Left lobe of liver (tissue), 2 donors: ENCODE measurements at regions not wholly inside any gene's neighbourhood (a gene's known extent, or its start where the extent isn't known, plus 50 kb on each side); places are given as distances from the start of the nearest gene placed in this dataset.
"Not testable (repeated sequence)": the region's sequence is repeated elsewhere in the genome, so short reads cannot be mapped to it uniquely, and the experiment has no call there.

Experiments
- ATAC-seq: fragments of 200-7000 bp; cut with Tn5 transposase; one replicate; pipeline ENCODE4 v1.9.1; 2020; ENCODE audit warnings: mild to moderate bottlenecking, moderate library complexity
- DNase-seq: peaks from one replicate; pipeline ENCODE4 v3.0.0-alpha.2; 2020; ENCODE audit warnings: low spot score
- donor health status: DM: no; HTN: no; CAD: no; lungs with moderate emphysema.
- donor health status: DM: no; HTN: yes; CAD: no.

DNA sequence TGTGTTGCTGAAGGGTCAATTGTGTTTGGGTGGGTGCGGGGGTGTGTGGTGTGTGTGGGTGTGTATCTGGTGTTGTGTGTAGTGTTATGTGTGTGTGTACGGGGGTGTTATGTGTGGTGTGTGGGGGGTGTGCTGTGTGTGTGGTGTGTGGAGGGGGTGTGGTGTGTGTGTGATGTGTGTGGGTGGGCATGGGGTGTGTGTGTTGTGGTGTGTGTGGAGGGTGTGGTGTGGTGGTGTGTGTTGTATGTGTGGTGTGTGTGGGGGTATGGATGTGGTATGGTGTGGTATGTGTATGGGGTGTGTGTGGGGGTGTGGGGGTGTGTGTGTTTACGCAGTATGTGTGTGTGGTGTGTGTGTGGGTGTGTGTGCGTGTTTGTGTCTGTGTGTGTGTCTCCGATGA is 110.8 kb downstream of the ZNF22 start:
- ATAC-seq (no peak), DNase-seq (no peak)

DNA sequence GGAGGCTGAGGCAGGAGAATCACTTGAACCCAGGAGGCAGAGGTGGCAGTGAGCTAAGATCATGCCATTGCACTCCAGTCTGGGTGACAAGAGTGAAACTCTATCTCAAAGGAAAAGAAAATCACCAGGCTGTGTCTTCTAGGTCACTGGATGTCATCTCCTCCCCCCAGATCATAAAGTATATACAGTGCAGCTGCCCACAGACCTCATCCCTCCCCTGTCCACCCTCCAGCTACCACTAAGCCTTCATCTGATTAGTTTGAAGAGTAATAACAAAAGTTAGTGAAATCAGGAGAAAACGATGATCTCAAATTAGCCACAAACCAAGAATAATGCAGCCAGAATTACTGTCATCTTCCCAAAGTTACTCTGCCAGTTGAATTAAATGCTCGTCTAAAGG is 117.2 kb downstream of the ZNF22 start:
- DNase-seq, ATAC-seq: not testable (repeated sequence)

DNA sequence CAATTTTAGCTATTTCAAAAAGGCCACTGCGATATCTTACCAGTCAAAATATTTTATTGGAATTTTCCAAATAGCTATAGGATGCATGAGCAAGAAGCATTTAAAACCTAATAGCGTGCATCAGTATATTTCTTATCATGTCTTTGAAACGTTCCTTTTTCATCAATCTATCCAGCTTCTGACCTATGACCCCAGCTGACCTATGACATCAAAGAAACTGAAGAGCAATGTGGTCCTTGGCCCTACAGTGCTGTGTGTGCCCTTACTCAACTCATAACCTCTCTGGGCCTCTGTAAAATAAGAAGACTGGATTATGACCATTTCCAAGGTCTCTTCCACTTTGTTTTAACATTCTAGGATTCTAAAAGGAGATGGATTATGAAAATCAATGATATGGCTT is 118.2 kb downstream of the ZNF22 start:
- no peak for ATAC-seq
- no peak for DNase-seq

DNA sequence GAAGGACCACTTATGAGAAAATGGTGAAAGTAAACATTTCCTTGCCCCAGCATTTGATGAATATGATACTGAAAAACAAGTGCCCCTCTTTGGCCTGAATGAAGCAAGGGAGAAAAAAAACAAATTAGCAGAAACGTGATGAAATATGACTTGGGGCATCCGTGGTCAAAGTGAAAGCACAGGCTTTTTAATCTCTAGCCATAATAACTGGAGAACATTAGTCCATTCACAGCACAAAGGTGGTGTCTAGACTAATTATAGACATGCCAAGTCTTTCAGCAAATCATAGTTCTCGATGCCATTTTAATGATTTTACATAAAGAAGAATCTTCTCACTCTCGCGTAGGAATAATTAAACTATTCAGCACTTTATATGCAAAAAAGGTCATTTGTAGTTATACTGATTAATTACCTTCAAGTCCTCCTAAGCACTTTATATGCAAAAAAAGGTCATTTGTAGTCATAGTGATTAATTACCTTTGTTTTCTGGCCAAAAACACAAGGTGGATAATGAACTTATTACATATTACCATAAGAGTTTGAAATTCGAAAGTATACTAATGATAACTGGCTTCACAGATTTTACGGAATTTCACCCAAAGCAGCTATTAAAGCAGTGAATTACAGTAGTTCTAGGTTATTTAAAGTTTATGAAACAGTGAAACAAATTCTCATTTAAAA is 121.6 kb downstream of the ZNF22 start:
- not testable (repeated sequence) for ATAC-seq

DNA sequence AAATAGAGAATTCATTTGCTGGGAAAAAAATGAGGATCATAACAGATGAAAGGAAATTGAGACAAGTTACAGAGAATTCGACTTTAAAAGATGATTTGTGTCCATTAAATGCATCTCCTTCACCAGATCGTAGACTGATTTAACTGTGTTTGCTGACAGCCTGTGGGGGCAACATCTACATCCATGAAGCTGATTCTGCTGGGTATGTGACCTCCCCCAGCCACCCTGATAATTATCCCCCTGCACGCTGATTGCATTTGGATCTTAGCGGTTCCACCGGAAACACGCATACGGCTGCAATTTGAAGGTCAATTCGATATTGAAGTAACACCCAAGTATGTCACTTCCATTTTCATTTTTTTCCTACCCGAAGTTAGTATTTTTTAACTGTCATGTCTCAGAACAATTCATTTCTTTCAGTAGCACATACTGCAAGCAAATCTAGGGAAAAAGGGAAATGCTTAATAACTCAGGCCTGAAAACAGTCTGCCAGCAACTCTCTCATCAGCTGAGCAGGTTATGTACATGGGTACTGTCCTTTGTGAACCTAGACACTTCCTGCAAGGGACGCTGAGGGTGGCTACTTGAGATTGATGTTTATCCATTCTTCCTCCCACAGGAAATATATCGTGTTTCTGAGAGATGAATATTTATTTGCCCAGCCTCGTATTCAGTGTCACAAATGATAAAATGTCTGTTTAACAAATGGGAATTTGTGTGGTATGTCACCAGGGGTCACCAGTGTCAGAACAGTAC is 134.9 kb downstream of the ZNF22 start:
- ATAC-seq (no peak), DNase-seq (no peak)

More for the DNA sequence above, 121.6 kb downstream of the ZNF22 start:
- DNase-seq = not testable (repeated sequence)

DNA sequence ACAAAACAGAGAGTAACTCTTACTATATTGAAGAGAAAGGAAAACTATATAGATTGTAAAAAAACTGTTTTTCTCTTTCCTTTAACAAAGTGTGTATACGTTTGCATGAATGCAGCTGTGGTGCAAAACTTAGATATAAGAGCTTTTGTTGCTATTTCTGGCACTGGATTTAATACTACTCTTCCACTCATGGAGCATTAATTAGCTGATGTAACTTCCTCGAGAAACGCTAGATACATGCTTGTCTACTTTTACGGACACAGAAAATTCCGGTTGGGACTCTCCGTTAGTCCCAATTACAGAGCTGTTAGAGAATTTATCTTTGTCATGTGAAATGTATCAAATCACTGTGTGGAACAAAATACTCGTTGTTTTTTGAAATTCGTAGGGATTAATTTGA is 135.5 kb downstream of the ZNF22 start:
- DNase-seq (no peak), ATAC-seq (no peak)

DNA sequence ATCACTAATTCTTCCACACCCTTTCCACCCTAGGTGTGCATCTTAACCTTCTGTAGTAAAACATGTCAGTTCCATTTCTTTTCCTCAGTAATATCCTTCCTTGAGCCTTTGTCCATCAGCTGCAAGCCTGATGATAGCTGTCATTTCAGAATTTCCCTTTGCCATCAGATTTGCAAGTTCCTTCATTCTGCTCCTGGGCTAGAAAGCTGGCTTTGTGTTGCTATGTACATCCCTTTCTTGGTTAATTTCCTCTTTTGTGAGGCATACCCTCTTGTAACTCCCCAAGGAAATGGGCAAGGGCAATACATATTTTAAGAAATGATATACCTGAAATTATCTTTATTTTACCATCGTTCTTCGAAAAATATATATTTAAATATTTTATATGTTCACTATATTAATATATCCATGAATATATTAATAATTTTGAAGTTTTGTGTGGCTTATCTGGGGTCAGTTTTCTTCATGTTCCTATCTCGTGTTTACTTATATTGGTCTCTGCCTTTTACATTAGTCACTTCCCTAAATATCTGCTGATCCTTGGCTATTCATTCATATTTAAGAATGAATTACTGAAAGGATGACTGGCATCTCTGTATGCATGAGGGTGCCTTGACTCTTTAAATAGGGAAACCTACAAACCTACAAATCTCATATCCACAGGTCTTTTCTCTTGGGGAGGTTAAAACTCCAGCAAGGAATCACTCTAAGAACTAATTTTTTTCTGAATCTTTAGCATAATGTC is 143.8 kb downstream of the ZNF22 start:
- ATAC-seq (no peak), DNase-seq (no peak)

DNA sequence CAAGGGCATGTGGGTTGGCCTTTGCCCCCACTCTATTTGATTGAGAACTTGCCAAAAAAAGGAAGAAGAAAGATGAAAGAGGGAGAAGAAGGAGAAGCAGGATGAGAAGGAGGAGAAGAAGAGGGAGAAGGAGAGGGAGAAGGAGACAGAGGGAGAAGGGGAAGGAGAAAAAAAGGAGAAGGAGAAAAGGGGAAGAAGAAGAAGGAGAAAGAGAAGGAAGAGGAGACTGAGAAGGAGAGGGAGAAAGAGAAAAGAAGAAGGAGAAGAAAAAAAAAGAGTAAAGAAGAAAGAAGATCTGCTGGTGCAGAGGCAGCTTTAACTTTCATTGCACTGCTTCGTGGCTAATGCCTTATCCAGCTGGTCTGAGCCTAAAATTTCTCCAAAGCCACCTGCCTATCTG is 144.4 kb downstream of the ZNF22 start:
- ATAC-seq, DNase-seq: not testable (repeated sequence)

DNA sequence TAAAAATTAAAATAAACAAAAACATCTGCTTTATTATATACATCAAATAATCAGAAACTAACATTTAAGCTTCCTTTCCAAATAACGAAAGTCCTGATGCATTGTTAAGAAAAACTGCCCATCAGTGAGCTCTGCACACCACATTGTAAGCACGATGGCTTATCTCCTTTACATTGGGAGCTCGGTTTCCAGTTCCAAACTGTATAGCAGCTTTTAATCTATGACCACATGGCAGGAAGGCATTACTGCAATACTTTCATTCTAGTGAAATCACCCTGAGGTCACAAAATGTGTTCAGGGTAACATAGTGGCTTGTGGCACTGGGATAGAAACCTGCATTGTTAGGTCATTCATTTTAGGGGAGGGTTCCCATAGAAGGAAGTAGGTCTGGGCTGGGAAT is 146.3 kb downstream of the ZNF22 start:
- ATAC-seq (no peak), DNase-seq (no peak)

DNA sequence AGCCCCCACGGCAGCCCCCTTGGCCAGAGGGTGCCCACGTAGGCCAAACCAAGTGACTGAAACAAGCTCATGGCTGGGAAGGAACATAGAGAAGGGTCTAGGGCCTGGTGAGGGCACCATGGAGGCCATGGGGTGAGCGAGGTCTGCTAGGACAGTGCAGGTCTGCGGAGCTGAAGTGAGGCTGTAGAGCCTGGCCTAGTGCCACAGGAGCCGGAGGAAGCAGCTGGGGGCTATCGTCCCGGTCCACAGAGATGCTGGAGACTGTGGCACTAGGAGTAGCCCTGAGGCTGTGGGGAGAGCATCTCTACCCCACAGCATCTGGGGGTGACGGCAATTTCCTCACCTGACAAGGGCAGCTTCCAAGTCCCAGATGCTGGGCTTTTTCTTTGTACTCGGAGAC is 150.3 kb downstream of the ZNF22 start:
- ATAC-seq (no peak), DNase-seq (no peak)

DNA sequence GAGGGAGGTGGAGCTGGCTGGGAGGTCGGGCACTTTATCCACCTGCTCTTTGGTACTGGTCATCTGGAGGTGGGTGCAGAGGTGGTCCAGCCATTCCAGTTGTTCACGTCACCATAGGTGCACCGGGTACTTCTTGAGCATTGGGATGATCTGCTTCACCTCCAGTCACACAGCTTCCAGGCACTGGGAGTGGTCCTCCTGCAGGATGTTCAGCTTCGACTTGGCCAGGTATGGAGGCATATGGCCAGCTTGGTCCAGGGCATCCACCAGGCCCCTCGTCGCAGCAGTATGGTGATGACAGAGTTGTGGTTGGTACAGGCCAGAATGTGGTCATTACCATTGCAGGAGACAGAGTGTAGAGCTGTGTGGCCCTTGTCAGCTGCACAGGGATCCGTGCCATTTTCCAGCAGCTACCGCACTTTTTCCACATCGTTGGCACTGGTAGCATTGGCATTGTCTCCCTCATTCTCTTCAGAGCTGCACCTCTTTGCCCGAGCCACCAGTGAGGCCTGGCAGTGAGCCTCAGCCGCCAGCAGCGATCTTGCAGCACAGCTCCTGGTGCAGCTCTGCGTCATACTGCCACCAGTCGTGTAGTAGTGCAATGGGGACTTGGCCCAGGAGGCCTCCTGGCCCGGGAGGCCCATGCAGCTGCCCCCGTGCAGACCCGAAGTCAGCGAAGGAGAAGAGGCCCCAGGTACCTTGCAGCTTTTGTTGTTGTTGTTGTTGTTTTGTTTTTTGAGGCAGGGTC is 150.9 kb downstream of the ZNF22 start:
- DNase-seq (no peak), ATAC-seq (no peak)

DNA sequence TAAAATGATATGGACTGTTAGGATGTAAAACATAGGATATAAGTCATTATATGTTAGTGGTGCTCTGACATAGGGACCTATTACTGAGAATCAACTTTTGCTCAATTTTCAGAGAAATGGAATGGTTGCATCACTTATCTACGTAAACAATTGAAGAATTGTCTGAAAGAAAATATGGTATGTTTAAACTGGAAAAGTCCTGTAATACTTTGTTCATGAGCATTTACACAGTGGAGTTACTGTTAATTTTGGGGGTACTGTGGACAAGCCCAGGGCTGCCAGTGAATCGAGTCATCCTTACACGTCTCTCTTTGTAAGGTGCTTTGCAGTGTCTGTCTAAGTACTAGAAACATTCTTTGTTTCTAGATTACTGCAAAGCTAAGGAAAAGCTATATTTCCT is 152.0 kb downstream of the ZNF22 start:
- ATAC-seq (no peak), DNase-seq (no peak)

DNA sequence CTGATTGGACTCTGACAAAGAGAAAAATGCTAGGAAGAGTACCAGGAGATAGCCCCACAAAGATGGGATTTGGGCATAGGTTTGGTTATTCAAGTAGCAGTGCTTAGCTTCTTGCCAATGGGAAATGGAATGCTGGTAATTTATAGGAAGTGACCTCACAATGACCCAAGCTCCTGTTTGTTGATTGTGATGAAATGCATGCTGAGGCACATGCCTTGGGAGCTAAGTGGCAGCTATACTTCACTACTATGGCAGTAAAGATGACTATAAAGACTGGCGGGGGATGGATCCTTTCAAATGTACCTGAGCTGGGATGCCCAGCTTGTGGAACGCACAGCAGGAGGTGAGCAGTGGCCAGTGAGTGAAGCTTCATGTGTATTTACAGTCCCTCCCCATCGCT is 153.8 kb downstream of the ZNF22 start:
- ATAC-seq (no peak), DNase-seq (no peak)

DNA sequence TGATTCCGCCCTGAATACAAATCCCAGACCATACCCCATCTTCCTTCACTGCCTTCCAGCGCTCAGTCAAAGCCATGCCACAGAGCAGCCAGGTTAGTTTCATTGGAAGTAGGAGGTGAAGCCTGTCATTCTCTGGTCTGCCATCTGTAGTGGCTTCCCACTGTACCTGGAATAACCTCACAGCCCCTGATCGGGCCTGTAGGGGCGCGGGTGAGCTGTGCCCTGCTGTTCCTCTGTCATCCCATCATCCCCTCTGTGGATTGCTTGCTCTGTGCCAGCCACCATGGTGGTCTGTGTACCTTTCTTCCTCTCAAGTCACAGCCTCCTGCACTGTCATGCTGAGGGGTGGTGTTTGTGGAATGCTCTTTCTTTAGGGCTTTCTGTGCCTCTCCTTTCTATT is 155.1 kb downstream of the ZNF22 start:
- ATAC-seq (no peak), DNase-seq (no peak)

DNA sequence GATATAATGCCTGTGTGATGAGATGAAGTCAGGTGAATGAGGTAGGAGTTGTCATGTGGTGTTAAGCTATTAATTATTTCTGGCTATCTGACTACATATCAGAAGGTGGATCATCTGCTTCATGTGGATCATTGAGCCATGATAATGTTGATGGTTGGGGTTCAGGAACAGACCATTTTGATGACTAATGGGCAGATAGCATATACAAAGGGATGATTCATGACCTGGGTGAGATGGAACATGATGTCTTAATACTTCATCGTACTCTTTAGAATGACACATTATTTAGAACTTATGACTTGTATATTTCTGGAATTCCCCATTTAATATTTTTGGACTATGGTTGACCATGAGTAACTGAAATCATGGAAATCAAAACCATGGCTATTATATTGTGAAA is 155.1 kb downstream of the OR13A1 start:
- no peak for ATAC-seq
- no peak for DNase-seq

DNA sequence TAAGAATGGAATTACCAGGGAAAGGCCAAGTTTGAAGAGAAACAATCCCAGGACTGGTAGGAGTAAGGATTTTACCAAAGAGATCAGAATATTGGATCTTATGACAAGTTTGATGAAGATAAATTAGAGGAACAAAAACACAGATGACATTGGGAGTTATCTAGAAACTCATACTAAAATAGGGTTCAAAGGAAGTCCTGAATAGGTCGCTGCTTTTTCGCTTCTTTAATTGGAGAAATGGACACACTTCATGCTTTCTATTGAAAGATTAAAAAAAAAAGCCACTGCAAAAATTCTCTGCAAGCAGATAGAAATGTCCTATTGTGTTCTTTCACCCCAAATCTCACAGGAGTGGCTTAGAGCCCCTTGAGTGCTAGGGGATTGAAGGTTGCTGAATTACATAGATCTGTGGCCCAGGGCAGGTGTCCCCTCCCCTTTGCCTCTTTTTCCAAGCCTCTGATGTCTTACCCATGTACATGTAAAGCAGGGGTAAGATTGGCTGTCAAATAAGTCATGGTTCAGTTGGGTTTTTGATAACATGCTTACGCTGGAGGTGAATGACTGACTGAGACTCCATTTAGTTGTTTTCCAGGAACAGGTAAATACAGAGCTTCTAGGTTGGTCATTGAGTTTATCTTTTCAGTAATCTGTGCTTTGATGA is 152.0 kb downstream of the OR13A1 start:
- DNase-seq (no peak), ATAC-seq (no peak)

DNA sequence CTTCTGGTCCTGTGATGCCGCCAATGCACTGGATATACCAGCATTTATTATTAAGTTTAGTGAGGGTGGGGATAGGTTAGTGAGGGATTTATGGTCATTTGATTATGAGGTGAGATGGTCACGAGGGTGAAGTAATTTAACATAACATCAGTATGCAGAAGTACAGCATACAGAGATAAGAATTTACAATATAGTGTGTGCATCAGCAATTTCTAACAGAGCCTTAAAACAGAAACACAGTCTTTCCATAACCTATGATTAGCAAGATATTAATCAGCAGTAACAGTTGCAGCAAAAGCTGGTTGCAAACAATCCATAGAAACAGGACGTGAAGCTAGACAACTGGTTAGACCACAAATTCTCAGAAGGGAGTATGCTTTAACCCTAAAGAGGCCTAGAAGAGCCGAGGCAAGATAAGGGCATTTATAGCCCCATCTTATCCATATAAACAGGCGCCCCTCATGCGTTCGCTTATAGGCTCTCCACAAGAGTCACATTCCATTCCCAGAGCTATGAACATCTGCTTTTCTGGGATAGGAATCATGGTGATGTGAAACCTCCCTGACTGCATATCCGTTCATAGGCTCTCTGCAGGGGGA is 139.8 kb downstream of the OR13A1 start:
- DNase-seq, ATAC-seq: not testable (repeated sequence)

DNA sequence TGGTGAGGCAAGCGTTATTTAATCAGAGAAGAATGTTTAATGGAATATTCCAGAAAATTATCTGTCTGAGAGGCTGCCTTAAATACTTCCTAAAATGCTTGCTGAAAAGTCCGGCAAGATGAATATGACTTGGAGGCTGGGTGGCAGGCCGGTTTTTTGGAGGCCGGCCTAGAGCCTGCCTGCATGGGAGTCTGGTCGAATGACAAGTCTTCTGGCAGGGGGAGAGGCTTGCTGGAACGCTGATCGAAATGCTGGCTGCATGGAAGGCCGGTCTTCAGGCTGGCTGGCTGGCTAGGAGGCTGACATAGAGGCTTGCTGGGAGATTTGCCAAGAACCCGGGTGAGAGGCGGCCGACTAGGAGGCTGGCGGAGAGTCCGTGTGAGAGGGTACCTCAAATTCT is 135.7 kb downstream of the OR13A1 start:
- DNase-seq (no peak), ATAC-seq (no peak)

DNA sequence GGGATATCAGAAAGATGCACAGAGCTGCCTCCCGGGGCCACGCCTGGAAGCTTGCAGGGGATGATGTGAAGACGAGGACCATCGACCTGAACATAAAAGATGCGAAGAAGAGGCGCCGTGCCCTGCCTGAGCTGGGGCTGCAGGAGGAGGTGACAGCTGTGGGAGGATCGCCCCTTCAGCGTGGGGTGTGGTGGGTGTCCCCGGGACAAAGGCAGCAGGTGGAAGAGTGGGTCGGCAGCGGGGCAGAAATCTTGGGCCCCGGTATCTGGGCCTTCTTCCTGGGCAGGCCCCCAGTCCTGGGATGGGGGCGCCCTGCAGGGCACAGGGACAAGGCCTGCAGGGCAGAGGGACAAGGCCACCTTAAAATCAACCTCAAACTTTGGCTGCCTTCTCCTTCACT is 134.9 kb downstream of the OR13A1 start:
- no peak for DNase-seq
- no peak for ATAC-seq
